Amniotic epithelial cell (primary cell): ENCODE measurements at regions not wholly inside any gene's neighbourhood (a gene's known extent, or its start where the extent isn't known, plus 50 kb on each side); places are given as distances from the start of the nearest gene placed in this dataset.

ENCODE experiments used
- DNase-seq: peaks from one replicate; pipeline ENCODE4 v3.0.0-alpha.2; 2010; ENCODE audit warnings: low read depth

DNA sequence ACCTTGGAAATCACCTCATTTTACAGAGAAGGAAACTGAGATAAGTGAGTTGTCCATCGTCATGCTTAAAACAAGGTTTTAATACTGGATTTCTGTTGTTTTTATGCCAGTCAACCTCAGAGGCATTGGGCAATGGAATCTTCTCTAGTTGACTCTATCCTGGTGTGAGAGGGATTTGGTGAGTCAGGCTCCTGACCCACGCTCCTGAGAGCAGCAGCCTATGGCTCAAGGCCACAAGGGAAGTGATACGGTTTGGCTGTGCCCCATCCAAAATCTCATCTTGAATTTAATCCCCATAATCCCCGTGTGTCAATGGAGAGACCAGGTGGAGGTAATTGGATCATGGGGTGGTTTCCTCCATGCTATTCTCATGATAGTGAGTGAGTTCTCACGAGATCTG is 90.1 kb downstream of the TLR5 start:
- DNase-seq = peak; percentile 78

DNA sequence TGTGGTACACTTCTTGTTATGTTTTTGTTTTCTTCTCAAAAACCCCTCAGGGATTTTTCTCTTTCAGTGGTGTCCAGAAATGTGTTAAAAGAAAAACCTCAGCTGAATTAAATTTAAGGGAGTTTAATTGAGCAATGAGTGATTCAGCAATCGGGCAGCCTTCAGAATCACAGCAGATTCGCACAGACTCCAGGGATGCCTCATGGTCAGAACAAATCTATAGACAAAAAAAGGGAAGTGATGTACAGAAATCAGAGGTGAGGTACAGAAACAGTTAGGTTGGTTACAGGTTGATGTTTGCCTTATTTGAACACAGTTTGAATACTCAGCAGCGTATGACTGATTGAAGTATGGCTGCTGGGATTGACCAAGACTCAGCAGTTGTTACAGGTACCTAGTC is 86.2 kb downstream of the TLR5 start:
- DNase-seq = peak; percentile 5

DNA sequence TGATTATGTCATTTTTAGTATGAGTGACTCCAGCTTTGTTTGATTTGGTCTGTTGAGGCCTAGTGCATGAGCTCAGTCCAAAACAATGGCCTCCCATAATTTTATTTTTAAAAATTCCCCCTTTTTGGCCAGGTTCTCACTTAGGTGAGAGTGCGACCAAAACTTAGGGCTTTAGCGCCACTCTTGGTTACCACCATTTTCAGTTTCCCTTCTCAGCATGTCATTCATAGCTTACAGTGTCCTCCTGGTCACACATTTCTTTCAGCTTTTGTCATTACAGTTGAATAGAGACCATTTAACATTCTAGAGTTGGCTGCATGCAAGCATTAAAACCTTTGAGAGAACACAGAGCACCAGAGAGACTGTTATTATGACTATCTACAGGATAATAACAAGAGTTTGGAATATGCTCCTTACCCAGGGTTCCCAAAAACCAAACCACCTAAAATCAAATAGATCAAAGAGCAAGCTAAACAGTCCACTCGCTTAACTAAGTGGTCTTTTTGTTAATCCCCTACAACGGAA is 85.4 kb downstream of the TLR5 start:
- DNase-seq = no peak
